Activated T-cell treated with anti-CD3 and anti-CD28 coated beads, Interleukin-2, amount 50 U/mL, for 4 hours (primary cell): ENCODE measurements at regions not wholly inside any gene's neighbourhood (a gene's known extent, or its start where the extent isn't known, plus 50 kb on each side); places are given as distances from the start of the nearest gene placed in this dataset.

Experiments
- ATAC-seq, 2 donors: fragments of 200-7000 bp; cut with Tn5 transposase; one replicate each; pipeline ENCODE4 v1.10.0; 2021
- DNase-seq: peaks from one replicate; pipeline ENCODE4 v3.0.0-alpha.2; 2020
- H3K27me3 Mint-ChIP-seq: one replicate; pipeline ENCODE4 v1.8.0; 2021; ENCODE audit warnings: low read depth, mixed read lengths
- H3K36me3 Mint-ChIP-seq: one replicate; pipeline ENCODE4 v1.8.0; 2022; ENCODE audit warnings: mixed read lengths; ENCODE audit not compliant: insufficient read depth
- H3K4me1 Mint-ChIP-seq: one replicate; pipeline ENCODE4 v1.8.0; 2021; ENCODE audit warnings: low read depth, mixed read lengths
- H3K4me3 Mint-ChIP-seq: one replicate; pipeline ENCODE4 v1.8.0; 2021; ENCODE audit warnings: mild to moderate bottlenecking, moderate library complexity, mixed read lengths
- H3K9me3 Mint-ChIP-seq: one replicate; pipeline ENCODE4 v1.8.0; 2021; ENCODE audit warnings: mixed read lengths

DNA sequence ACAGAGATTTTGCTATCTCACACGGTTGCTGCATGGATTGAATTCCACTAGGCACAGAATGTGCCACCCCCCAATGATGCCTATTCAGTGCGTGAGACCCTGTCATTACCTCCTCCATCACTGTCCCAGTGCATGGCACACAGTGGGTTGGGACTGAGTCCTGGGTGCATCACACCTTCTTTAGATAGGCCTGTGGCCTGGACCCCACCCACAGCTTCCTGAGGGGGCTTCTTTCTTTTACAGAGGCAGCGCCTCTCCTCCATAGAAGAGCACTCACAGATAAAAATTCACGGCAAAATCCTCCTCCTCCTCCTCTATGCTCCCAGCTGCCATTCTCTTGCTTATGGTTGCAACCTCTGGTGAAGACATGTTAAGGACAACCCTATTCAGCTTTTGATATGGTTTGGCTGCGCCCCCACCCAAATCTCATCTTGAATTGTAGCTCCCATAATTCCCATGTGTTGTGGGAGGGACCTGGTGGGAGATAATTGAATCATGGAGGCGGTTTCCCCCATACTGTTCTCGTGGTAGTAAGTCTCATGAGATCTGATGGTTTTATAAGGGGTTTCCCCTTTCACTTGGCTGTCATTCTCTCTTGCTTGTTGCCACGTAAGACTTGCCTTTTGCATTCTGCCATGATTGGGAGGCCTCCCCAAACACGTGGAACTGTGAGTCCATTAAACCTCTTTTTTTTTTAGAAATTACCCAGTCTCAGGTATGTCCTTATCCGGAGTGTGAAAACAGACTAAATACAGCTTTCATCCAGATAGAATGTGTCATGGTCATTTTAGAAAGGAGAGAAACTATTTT is 147.6 kb downstream of the KLF13 start:
- Mint-ChIP-seq H3K27me3 (no peaks in the 10 kb centered on the region), H3K9me3 (no peaks in the 10 kb centered on the region), H3K4me1 (peaks cover 50% of the 10 kb centered on the region), H3K36me3 (peaks cover 7% of the 10 kb centered on the region), H3K4me3 (peak overlapping the region; percentile 70)
- ATAC-seq (peak in 1 of 2 donors; percentile 51), DNase-seq (no peak)

DNA sequence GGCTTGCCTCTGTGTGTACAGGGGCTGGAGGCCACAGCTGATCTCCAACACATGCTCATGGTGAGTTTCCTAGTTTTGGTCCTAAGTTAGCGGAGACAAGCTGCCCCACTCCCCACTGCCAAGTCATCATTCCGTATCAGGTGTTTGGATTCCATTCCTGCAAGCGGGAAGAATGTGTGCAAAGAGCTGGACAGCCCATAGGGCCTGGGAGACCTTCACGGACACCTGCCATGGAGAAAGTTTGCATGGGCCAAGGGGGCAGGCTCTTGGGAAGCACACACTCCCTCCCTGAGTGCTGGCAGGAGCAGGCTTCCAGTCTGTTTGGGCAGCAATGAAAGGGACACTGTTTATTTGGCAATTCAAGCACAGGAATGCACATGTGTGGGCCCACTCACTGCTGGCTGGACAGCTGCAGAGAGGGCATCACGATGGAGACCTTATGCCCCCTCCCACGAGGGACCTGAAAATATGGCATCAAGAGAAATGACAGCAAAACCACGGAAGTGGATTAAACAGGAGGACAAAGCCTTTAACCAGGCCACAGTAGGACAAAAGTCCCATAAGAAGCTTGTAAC is 149.7 kb downstream of the KLF13 start:
- DNase-seq (no peak), ATAC-seq (no peak)
- H3K9me3 Mint-ChIP-seq, result no peaks in the 10 kb centered on the region

GRCh38 chr15:31476866-31477265 is 150.2 kb downstream of the KLF13 start:
- H3K9me3 Mint-ChIP-seq, result no peaks in the 10 kb centered on the region
- no peak for DNase-seq
- H3K36me3 Mint-ChIP-seq, result peaks cover 7% of the 10 kb centered on the region

More for the DNA sequence above, 149.7 kb downstream of the KLF13 start:
- Mint-ChIP-seq H3K4me1 (peaks cover 58% of the 10 kb centered on the region), H3K27me3 (no peaks in the 10 kb centered on the region), H3K4me3 (no peak overlapping the region), H3K36me3 (peaks cover 7% of the 10 kb centered on the region)

GRCh38 chr15:31477301-31477700 is 150.7 kb downstream of the KLF13 start:
- peaks cover 7% of the 10 kb centered on the region for H3K36me3 Mint-ChIP-seq
- H3K27me3 Mint-ChIP-seq, result no peaks in the 10 kb centered on the region
- DNase-seq, result no peak
- ATAC-seq, result no peak
- H3K4me3 Mint-ChIP-seq, result no peak overlapping the region
- peaks cover 55% of the 10 kb centered on the region for H3K4me1 Mint-ChIP-seq
- no peaks in the 10 kb centered on the region for H3K9me3 Mint-ChIP-seq

More at GRCh38 chr15:31476866-31477265, 150.2 kb downstream of the KLF13 start:
- Mint-ChIP-seq H3K4me1 (peaks cover 58% of the 10 kb centered on the region), H3K4me3 (no peak overlapping the region), H3K27me3 (no peaks in the 10 kb centered on the region)
- no peak for ATAC-seq

- no peak for DNase-seq
These were observed 151.4 kb downstream of the KLF13 start for GRCh38 chr15:31477851-31478701.

GRCh38 chr15:31478702-31479221 is 152.1 kb downstream of the KLF13 start:
- no peaks in the 10 kb centered on the region for H3K9me3 Mint-ChIP-seq

More at GRCh38 chr15:31477851-31478701, 151.4 kb downstream of the KLF13 start:
- Mint-ChIP-seq H3K4me1 (peaks cover 55% of the 10 kb centered on the region), H3K36me3 (peaks cover 7% of the 10 kb centered on the region), H3K9me3 (no peaks in the 10 kb centered on the region), H3K27me3 (peaks cover 4% of the 10 kb centered on the region), H3K4me3 (no peak overlapping the region)
- ATAC-seq, result no peak

DNA sequence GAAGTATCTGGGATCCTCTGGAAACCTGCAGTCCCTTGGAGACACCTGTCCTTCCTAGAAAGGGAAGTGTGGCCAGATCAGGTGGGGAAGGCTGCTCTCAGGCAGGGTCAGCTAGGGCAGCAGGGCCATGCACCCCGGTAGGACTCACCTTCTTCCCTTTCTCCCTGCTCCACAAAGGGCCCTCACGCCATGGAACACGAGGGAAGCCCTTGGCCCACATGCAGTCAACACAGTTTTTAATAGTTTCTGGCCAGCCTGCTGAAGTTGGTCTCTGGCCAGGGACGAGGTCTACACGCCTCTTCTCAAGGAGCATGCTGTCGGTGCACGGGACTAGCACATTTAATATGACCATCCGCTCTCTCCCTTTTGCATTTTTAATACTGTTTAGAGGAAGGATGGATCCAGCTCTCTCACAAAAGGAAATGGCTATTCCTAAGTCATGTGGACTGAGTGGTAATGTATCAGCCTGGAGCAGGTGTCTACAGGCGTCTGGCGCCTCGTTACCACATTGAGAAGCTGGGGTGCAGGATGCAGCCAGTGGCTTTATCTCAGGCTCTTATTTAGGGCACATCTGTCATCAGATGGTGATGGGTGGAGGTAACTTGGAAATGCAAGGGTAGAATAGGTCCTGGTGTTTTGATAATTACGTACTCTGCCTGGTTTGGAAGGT is 153.9 kb downstream of the KLF13 start:
- H3K4me3 Mint-ChIP-seq, result no peak overlapping the region
- peaks cover 6% of the 10 kb centered on the region for H3K36me3 Mint-ChIP-seq
- peaks cover 44% of the 10 kb centered on the region for H3K4me1 Mint-ChIP-seq
- DNase-seq (no peak), ATAC-seq (no peak)
- H3K27me3 Mint-ChIP-seq, result peaks cover 5% of the 10 kb centered on the region
- H3K9me3 Mint-ChIP-seq, result no peaks in the 10 kb centered on the region

More at GRCh38 chr15:31478702-31479221, 152.1 kb downstream of the KLF13 start:
- DNase-seq, result no peak
- peaks cover 48% of the 10 kb centered on the region for H3K4me1 Mint-ChIP-seq
- ATAC-seq, result no peak
- H3K4me3 Mint-ChIP-seq, result no peak overlapping the region
- peaks cover 7% of the 10 kb centered on the region for H3K36me3 Mint-ChIP-seq
- peaks cover 4% of the 10 kb centered on the region for H3K27me3 Mint-ChIP-seq

DNA sequence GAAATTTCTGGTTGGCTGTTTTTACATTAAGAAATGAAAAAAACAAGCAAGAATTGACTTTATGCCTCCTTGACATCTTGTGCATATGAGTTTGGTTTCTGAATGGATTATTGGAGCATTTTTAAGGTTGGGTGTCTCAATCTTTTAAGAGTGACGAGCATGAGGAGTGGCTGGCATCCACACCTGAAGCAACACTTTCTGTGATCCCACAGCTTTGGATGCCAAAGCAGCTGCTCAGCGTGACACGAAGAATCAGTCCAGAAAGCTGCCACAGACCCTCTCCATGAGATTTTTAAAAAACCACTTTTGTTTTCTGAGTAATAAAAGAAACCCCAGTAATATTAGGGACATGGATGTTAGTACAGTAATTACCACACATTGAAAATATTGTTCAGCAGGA is 154.5 kb downstream of the KLF13 start:
- Mint-ChIP-seq H3K9me3 (no peaks in the 10 kb centered on the region), H3K27me3 (peaks cover 5% of the 10 kb centered on the region), H3K36me3 (peaks cover 6% of the 10 kb centered on the region), H3K4me1 (peaks cover 41% of the 10 kb centered on the region), H3K4me3 (no peak overlapping the region)
- DNase-seq, result no peak
- ATAC-seq, result no peak

DNA sequence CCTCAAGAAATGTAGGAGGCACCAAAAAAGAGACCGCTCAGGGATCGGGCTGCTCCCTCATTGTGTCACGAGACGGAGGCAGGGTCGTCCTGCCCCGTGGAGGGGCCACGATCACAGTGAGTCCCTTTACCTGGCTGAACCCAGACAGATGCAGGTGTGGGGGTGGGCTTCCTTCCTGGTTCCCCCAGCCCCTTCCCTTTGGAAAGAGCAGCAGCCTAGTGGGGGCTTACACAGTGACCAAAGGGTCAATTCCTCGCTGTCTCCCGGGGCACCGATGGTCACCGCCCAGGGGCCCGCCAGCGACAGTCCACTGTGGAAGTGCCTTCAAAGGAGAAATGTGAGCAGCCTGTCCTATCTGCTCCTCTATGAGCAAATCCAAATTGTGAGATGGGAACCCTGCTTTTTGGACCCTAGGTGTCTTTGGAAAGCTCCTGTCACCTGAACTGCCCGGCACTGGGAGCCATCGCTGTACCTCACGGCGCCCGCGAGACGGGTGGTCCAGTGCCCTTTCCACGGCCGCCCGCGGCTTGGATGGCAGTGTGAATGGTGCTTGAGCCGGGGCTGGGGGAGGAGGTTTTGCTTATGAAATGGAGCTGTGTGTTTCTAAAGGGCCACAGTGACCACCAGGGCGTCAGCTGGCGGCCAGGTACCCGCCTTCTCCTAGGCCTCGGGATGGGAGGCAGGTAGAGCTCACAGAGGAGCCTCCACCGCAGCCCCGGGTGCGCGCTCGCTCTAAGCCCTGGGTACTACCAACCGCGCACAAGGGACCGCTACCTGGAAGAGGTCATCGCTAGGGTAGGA is 155.7 kb downstream of the KLF13 start:
- DNase-seq, result no peak
- Mint-ChIP-seq H3K4me1 (peaks cover 48% of the 10 kb centered on the region), H3K36me3 (peaks cover 5% of the 10 kb centered on the region)

GRCh38 chr15:31483053-31483985 is 156.7 kb downstream of the KLF13 start:
- no peaks in the 10 kb centered on the region for H3K36me3 Mint-ChIP-seq
- DNase-seq, result peak; percentile 51
- peaks cover 57% of the 10 kb centered on the region for H3K4me1 Mint-ChIP-seq
- peak; percentile 74 to 79 for ATAC-seq
- H3K27me3 Mint-ChIP-seq, result peaks cover 5% of the 10 kb centered on the region
- H3K4me3 Mint-ChIP-seq, result peak overlapping the region; percentile 88
- H3K9me3 Mint-ChIP-seq, result no peaks in the 10 kb centered on the region

More for the DNA sequence above, 155.7 kb downstream of the KLF13 start:
- Mint-ChIP-seq H3K27me3 (peaks cover 5% of the 10 kb centered on the region), H3K9me3 (no peaks in the 10 kb centered on the region), H3K4me3 (peak overlapping the region; percentile 88)
- no peak for ATAC-seq

- Mint-ChIP-seq H3K4me3 (peak overlapping the region; percentile 80), H3K36me3 (no peaks in the 10 kb centered on the region), H3K9me3 (no peaks in the 10 kb centered on the region), H3K4me1 (peaks cover 59% of the 10 kb centered on the region), H3K27me3 (peaks cover 5% of the 10 kb centered on the region)
- ATAC-seq (peak; percentile 29), DNase-seq (peak; percentile 38)
These were observed 157.6 kb downstream of the KLF13 start for GRCh38 chr15:31483986-31484951.
